Panc1 (cell line): ENCODE measurements at regions not wholly inside any gene's neighbourhood (a gene's known extent, or its start where the extent isn't known, plus 50 kb on each side); places are given as distances from the start of the nearest gene placed in this dataset.

Source experiments
- ATAC-seq: fragments of 200-7000 bp; cut with Tn5 transposase; 2 replicates; pipeline ENCODE4 v1.9.1; 2020; ENCODE audit warnings: mild to moderate bottlenecking, moderate library complexity
- BruUV-seq: library from RNA; stranded (reverse); fragments of 400-500 nt; replicated peaks from 2 replicates; lab custom pipeline; 2021; lab: Mats Ljungman, UMichigan
- CTCF ChIA-PET: fragments of 300-600 bp; sonication (Branson Sonifier 250); formaldehyde crosslinking; loops from one replicate; lab custom pipeline; 2022; ENCODE audit warnings: antibody characterized with exemption; lab: Charles Lee
- POLR2A ChIA-PET: fragments of 300-600 bp; sonication (Branson Sonifier 250); formaldehyde crosslinking; loops from one replicate; lab custom pipeline; 2022; ENCODE audit warnings: antibody characterized with exemption; lab: Charles Lee
- DNase-seq: peaks from one replicate; pipeline ENCODE4 v3.0.0-alpha.2; 2010; ENCODE audit warnings: low read depth, low spot score
- H3K27ac ChIP-seq: 2 replicates; pipeline ENCODE4 v1.5.1; 2011; ENCODE audit warnings: mild to moderate bottlenecking, low read length, inconsistent platforms
- H3K27me3 ChIP-seq: fragments of 200-500 bp; sonication (Bioruptor generic); 2 replicates; pipeline ENCODE4 v1.6.0; 2014; ENCODE audit warnings: low read length, inconsistent platforms; ENCODE audit not compliant: control insufficient read depth, insufficient read depth
- H3K36me3 ChIP-seq: fragments of 200-500 bp; sonication (Bioruptor generic); 2 replicates; pipeline ENCODE4 v1.5.1; 2014; ENCODE audit warnings: inconsistent platforms, mild to moderate bottlenecking, low read length, moderate library complexity; ENCODE audit not compliant: control insufficient read depth, insufficient read depth
- H3K4me1 ChIP-seq: 2 replicates; pipeline ENCODE4 v1.5.1; 2011; ENCODE audit warnings: inconsistent platforms, mild to moderate bottlenecking, low read length, moderate library complexity; ENCODE audit not compliant: control insufficient read depth, insufficient read depth
- H3K4me3 ChIP-seq, 2 experiments: 2 replicates each; pipeline ENCODE4 v1.5.1; 2011 to 2012; ENCODE audit warnings: low read depth in 2 of 2, low read length in 2 of 2, mild to moderate bottlenecking in 2 of 2, inconsistent platforms in 1 of 2, moderate library complexity in 1 of 2
- H3K9me3 ChIP-seq: fragments of 200-500 bp; sonication (Bioruptor generic); 2 replicates; pipeline ENCODE4 v1.5.1; 2014; ENCODE audit warnings: low read depth, mild to moderate bottlenecking, inconsistent platforms, low read length, moderate library complexity; ENCODE audit not compliant: control insufficient read depth, insufficient read depth
- CTCF ChIP-seq: fragments of 450-650 bp; IDR thresholded peaks from 2 replicates; pipeline ENCODE4 v1.5.1; 2017; ENCODE audit warnings: mild to moderate bottlenecking
- POLR2AphosphoS5 ChIP-seq: IDR thresholded peaks from 2 replicates; pipeline ENCODE4 v1.6.1; 2012; ENCODE audit warnings: mild to moderate bottlenecking, low read depth, low read length, moderate library complexity
- REST ChIP-seq, 2 experiments: IDR thresholded peaks; 2 replicates each; pipeline ENCODE4 v1.6.1; 2011 to 2012; ENCODE audit warnings: low read depth in 2 of 2, control low read depth in 1 of 2, low read length in 1 of 2, mild to moderate bottlenecking in 1 of 2, moderate library complexity in 1 of 2; ENCODE audit not compliant: insufficient read depth in 1 of 2
- SIN3A ChIP-seq: IDR thresholded peaks from 2 replicates; pipeline ENCODE4 v1.6.1; 2012; ENCODE audit warnings: low read depth, mild to moderate bottlenecking, low read length, moderate library complexity, borderline replicate concordance; ENCODE audit not compliant: insufficient read depth
- TCF7L2 ChIP-seq: IDR thresholded peaks from 2 replicates; pipeline ENCODE4 v1.6.1; 2011; ENCODE audit warnings: mild to moderate bottlenecking, low read depth, low read length, inconsistent platforms
- in situ Hi-C: cut with HindIII; loops from 2 replicates; pipeline ENCODE4 v1.10.0; 2016; ENCODE audit warnings: low sequenced_read_pairs, low pct_unique_long_range_greater_than_20kb
- intact Hi-C: fragments of 100-400 bp; cut with micrococcal nuclease; formaldehyde crosslinking; loops from one replicate; pipeline ENCODE4 v1.10.0; 2022; ENCODE audit not compliant: unreplicated experiment

- Histone ChIP-seq H3K4me1 (no peaks in the 10 kb centered on the region), H3K4me3 (no peak overlapping the region), H3K27me3 (0 out of 2 replicates have a peak, but pooled peaks cover 3% of the 10 kb centered on the region), H3K36me3 (no peaks in the 10 kb centered on the region), H3K9me3 (no peaks in the 10 kb centered on the region), H3K27ac (no peak overlapping the region)
- ATAC-seq (no peak), DNase-seq (no peak)
- ChIA-PET CTCF (no interaction called here), POLR2A (no interaction called here)
- intact Hi-C loops, result no loop called here
- TF ChIP-seq REST (IDR thresholded peaks at IDR 0.05; ENCODE audit: insufficient read depth in 1 of 2, low read depth in 2 of 2, low read length in 1 of 2) (no peak), CTCF (no peak), POLR2AphosphoS5 (no peak), SIN3A (no peak), TCF7L2 (no peak)
- BruUV-seq, result no TSS peak
- in situ Hi-C loops, result no loop called here
Observed at GRCh38 chr7:106545275-106545674, 115.7 kb downstream of the CCDC71L start.

GRCh38 chr7:106543221-106543757, 117.7 kb downstream of the CCDC71L start:
- BruUV-seq, result no TSS peak
- no peak for DNase-seq
- Histone ChIP-seq H3K9me3 (no peaks in the 10 kb centered on the region), H3K4me3 (no peak overlapping the region), H3K36me3 (no peaks in the 10 kb centered on the region), H3K4me1 (no peaks in the 10 kb centered on the region), H3K27me3 (no peaks in the 10 kb centered on the region), H3K27ac (no peak overlapping the region)
- no peak for ATAC-seq
- TF ChIP-seq SIN3A (no peak), CTCF (no peak), POLR2AphosphoS5 (no peak), REST (IDR thresholded peaks at IDR 0.05; ENCODE audit: insufficient read depth in 1 of 2, low read depth in 2 of 2, low read length in 1 of 2) (no peak), TCF7L2 (no peak)
- ChIA-PET CTCF (interaction anchor here (0.5 to 0.6 kb wide), 2 partner anchors 23 to 245 kb away, joined by 3 to 4 read pairs; no protein-coding TSS in a partner anchor), POLR2A (interaction anchor here (0.6 kb wide), 2 partner anchors 265 to 436 kb away, joined by 3 to 8 read pairs; no protein-coding TSS in a partner anchor)
- intact Hi-C loops (no loop called here), in situ Hi-C loops (no loop called here)
